GM19035 (cell line): ENCODE measurements at regions not wholly inside any gene's neighbourhood (a gene's known extent, or its start where the extent isn't known, plus 50 kb on each side); places are given as distances from the start of the nearest gene placed in this dataset.

Experiments
- ATAC-seq: cut with Tn5 transposase; IDR thresholded peaks from one replicate; pipeline ENCODE4 v1.9.1; 2021; ENCODE audit not compliant: unreplicated experiment

GRCh38 chr1:193520472-193520871 is 334.1 kb upstream of the B3GALT2 start:
- no peak for ATAC-seq

- ATAC-seq, result no peak
These were observed 333.5 kb upstream of the B3GALT2 start for GRCh38 chr1:193519922-193520321.

GRCh38 chr1:193516755-193517388 is 330.5 kb upstream of the B3GALT2 start:
- ATAC-seq, result no peak

DNA sequence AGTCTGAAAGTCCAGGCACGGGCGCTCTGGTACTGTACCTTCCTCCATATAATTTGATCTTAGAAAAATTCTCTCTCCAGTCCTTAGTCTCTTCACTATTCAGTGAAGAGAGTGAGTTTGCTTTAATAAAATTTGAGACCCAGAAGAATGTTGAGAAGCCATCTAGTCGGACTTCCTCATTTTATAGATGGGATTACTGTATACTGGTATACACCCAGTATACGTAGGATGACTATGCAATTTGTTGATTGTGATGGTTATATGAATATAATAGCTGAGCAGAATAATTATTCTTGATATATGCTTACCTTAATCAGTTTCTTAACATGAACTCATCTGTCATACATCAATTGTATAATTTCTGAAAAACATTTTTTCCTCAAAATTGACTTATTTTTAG is 328.0 kb upstream of the B3GALT2 start:
- no peak for ATAC-seq

DNA sequence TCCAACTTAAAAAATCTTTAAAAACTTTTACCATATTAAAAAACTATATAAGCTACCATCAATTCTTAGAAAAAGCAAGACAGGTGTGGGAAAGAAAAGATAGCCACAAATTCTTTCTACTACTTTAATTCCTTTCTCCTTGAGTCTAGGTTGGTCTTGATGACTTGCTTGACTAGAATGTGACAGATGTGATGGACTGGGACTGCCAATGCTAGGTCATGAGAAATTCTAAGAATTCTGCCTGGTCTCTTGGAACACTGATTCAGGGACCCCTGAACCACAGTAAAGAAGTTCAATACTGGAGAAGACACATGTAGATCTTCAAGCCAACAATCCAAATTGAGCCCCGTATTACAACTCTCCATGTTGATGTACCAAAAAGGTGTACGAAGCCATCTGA is 326.6 kb upstream of the B3GALT2 start:
- ATAC-seq, result no peak

DNA sequence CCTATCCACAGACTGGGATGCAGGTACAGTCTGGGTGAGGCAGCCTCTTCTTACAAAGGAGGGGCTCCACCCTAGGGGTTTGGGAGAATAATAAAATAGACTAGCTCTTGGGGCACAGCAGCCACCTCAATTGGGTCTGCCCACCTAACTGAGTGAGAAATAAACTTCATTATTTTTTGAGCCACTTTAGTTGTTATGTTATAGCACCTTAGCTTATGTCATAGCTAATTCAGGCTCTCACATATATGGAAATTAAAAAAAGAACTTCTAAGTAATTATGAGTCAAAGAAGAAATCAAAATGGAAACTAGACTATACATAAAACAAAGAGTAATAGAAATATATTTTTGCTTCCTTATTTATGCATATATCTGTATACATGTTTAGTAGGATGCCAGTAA is 318.5 kb upstream of the B3GALT2 start:
- ATAC-seq, result no peak

DNA sequence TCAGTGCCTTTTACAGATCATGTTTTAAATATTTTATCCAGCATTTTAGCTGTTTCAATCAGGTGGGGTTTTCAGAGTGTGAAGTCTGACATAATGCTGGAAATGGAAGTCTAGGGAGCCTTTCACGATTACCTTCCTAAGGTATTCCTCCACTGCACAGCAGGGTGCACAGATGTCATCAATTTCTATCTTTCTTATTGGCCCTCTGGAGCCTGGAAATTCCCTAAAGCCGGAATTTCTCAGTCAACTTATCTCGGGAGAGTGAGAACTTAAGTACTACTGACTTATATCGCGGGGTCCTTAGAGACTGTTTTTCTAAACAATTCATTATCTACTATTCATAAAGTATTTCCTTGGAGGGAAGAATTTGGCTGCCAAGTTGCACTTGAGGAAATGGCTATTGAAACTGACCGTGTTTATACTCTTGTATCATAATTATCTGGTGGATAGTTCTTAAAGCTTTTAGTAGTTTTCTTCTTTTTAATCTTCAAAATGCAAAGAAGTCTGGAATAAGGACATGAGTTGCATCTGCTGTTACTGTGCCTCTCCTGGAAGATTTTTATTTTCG is 311.8 kb upstream of the B3GALT2 start:
- no peak for ATAC-seq

DNA sequence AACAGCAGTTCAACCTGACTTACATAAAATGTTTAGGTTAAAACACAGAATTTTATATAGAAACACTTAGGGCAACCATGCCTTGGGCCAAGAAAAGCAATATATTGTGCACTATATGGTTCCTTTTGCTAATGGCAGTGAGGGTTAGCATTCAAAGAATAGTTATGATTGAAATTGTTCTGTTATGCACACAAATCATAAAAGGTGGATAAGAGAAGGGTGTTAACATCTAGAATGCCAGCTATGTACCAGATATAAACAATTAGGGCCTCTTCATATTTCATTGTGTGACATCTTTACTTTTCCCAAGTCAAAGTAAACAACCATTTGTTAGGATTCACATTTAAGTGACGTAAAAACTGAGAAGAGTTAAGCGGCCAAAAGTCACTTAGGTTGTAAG is 308.0 kb upstream of the B3GALT2 start:
- no peak for ATAC-seq

- no peak for ATAC-seq
These were observed 302.8 kb upstream of the B3GALT2 start for GRCh38 chr1:193489191-193489590.

DNA sequence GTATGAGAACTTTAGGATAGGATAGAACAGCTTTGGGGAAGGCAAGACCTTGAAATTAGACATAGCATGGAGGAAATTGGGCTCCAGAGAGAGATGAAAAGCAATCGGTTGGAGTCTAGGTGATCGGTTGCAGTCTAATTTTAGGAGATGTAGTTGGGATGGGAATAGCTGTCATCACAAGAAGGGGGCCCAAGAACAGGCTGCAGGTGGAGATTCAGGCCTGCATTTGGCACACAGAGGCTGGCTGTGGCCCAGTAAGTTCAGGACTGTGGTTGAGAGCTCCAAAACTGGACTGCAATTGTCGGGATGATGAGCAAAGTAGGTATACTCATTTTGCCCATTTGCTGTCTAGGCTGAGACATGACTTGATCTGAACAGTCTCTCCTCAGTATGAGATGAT is 301.3 kb upstream of the B3GALT2 start:
- no peak for ATAC-seq

GRCh38 chr1:193486671-193487229 is 300.3 kb upstream of the B3GALT2 start:
- peak; percentile 43 for ATAC-seq

DNA sequence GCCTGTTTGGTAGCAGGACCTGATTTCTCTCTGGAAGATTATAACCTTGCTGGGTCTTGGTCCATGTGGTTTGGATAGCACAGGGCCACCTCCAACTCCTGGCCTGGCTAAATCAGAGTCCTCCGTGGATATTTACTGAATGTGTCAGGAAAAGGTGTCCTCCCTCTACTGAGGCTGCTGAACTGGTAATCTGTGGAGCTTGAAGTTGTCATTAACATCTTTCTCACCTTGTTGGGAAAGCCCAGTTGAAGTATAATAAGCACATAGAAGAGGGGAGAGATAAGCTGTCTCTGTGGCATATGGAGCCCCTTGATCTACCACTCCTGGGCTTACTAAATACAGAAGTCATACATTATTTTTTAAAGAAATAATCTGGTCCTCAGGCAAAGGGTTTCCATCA is 294.3 kb upstream of the B3GALT2 start:
- ATAC-seq, result no peak

DNA sequence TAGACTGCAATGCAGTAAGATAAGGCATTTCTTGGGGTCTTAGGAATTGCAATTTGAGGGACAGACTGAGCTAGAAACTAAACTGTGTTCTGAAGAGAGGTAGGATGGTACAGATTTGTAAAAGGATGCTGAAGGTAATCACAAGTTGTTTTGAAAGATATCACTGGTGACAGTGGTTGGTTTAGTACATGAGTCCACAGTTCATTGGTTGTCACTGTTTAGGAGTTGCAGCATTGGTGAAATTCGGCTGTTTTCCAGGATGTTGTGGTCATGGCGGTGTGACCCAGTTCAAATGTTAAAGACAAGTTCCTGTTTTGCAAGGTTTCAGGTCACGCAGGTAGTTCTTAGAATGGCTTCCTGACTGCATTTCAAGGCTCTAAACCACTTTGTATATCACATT is 292.8 kb upstream of the B3GALT2 start:
- peak; percentile 98 for ATAC-seq

DNA sequence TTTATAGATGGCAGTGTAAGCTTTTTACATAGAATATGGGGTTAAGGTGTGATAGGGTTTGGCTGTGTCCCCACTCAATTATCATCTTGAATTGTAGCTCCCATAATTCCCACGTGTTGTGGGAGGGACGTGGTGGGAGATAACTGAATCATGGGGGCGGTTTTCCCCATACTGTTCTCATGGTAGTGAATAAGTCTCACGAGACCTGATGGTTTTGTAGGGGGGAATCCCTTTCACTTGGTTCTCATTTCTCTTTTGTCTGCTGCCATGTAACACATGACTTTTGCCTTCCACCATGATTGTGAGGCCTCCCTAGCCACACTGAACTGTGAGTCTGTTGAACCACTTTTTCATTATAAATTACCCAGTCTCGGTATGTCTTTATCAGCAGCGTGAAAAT is 290.3 kb upstream of the B3GALT2 start:
- ATAC-seq, result no peak

- ATAC-seq, result no peak
These were observed 287.5 kb upstream of the B3GALT2 start for GRCh38 chr1:193473932-193474331.

DNA sequence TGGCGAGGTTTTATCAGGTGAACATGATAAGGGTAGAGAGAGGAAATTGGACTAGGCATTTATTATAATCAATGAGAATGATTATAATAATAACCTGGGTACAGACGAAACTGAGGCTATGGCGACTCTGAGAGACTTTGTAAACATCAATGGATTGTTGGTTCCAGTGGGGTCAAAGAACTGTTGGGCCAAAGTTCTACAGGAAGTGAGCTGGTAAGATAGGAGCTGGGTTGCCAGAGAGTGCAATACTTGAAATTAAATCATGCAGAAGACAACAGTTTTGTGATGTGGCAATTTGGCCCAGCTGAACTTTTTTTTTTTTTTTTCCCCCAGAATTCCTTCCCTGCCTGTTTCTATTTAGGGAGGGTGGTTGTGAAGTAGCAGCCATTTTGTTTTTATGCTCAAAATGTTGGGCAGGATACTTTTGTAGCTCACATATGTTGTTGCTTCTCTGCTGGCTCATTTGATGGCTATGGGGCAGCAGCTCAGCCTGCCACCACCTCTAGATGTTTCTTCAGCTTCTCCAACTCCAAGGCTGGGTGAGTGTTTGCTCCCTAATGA is 286.5 kb upstream of the B3GALT2 start:
- no peak for ATAC-seq

- no peak for ATAC-seq
These were observed 286.0 kb upstream of the B3GALT2 start for GRCh38 chr1:193472430-193472829.

- no peak for ATAC-seq
These were observed 285.6 kb upstream of the B3GALT2 start for GRCh38 chr1:193471981-193472380.

GRCh38 chr1:193463326-193463932 is 277.0 kb upstream of the B3GALT2 start:
- ATAC-seq, result no peak

GRCh38 chr1:193462629-193463320 is 276.4 kb upstream of the B3GALT2 start:
- ATAC-seq, result no peak

- no peak for ATAC-seq
These were observed 272.2 kb upstream of the B3GALT2 start for GRCh38 chr1:193458628-193459027.

GRCh38 chr1:193457676-193458075 is 271.3 kb upstream of the B3GALT2 start:
- no peak for ATAC-seq
